Stimulated activated CD4-positive, alpha-beta T cell treated with anti-CD3 and anti-CD28 coated beads, TNF-alpha, amount 100 ng/mL, for 1 hour (primary cell): ENCODE measurements at regions not wholly inside any gene's neighbourhood (a gene's known extent, or its start where the extent isn't known, plus 50 kb on each side); places are given as distances from the start of the nearest gene placed in this dataset.

Experiments
- DNase-seq, 3 donors: peaks; one replicate each; pipeline ENCODE4 v3.0.0-alpha.2; 2020; ENCODE audit warnings: low read depth in 3 of 3, low spot score in 1 of 3

DNA sequence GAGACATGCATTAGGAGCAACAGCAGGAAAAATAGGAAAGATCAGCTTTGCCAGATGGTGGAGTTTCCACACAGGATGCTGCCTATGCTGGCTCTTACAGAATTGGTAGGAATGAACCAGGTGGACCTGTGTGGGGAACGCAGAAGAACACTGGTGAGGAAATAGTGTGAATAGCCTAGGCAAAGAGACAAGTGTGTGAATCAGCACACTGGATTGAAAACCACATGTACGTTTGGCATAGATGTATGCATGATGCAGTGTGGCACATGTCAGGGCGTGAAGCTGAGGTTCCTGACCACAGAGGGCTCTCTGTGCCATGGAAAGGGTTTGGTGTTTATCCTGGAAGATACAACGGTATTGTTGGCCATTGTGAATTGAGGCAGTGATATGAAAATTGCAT is 156.5 kb upstream of the SLC10A2 start:
- DNase-seq: no peak

DNA sequence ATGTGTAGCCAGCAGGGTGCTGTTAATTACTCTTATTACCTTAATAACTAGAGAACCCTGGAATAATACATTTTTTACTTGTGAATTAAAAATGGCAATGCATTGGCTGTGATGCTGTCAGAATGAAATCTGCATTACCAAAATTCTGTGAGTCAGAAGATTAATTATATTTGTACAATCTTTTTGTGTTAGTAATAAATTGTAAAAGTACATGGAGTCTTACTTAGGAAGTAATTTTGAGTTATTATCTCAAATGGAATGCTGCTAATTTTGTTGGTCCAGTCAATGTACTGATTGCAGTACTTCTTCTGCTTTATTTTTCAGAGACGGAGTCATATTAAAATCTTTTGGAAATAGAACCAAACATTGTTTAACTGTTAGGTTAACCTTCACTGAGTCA is 152.0 kb upstream of the SLC10A2 start:
- no peak for DNase-seq

DNA sequence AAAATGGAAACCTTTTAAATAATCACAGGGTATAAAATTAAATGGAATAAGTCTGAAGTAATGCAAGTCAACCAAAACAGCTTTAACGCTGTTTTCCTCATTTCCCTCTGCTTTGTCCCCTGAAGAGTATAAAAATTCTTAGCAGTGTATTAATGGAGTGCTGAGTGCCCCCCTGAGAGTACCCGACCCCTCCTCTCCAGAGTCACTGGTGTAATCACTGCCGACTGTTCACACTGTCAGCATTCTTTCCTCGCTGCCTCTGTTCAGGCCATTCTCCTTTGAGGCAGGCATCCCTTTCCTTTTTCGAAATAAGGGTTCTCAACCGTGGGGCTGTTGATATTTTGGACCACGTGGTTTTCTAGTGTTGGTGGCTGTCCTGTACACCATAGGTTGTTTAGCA is 146.9 kb upstream of the SLC10A2 start:
- DNase-seq: no peak

DNA sequence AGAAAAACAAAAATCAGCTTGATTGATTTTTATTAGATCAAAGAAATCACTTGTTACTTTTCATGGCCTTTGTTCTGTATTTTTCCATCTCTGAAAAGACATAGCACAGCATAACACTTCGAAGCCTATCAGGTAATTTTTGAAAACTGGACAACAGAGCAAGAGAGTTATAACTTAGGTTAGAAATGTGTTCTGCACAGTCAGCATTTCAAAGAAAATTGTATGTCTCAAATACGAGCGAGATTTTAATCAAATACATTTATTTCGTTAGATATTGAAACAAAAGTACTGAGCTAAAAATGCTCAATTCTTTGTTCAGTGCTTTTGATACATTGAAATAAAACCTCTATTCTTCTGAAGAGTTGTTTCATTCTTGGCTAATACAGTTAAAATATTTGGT is 144.1 kb upstream of the SLC10A2 start:
- no peak for DNase-seq

DNA sequence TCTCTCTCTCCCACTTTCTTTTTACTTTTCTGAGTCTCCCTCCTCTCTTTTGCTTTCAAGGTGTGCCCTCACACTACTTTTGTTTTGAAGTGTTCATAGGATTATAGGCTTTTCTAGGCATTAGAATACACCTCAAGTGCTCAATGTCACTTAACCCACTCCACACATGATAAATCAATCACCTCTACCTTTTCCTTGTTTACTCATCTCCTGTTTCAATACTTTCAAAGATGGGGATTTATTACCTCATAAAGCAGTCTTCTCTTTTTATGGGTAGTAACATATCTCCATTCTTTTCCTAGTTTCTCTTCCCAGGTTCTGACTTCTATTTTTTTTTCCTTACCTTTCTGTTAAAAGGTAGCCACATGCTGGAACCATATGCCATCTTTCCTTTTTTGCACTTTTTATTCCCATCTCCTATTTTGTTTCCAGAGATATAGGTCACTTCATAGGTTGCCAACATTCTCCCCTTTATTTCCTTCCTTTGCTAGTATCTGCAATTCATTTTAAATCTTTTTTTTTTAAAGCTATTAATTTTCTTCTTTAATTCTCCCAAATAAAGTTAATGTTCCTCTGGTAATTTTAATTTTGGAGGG is 137.6 kb upstream of the SLC10A2 start:
- DNase-seq: no peak

DNA sequence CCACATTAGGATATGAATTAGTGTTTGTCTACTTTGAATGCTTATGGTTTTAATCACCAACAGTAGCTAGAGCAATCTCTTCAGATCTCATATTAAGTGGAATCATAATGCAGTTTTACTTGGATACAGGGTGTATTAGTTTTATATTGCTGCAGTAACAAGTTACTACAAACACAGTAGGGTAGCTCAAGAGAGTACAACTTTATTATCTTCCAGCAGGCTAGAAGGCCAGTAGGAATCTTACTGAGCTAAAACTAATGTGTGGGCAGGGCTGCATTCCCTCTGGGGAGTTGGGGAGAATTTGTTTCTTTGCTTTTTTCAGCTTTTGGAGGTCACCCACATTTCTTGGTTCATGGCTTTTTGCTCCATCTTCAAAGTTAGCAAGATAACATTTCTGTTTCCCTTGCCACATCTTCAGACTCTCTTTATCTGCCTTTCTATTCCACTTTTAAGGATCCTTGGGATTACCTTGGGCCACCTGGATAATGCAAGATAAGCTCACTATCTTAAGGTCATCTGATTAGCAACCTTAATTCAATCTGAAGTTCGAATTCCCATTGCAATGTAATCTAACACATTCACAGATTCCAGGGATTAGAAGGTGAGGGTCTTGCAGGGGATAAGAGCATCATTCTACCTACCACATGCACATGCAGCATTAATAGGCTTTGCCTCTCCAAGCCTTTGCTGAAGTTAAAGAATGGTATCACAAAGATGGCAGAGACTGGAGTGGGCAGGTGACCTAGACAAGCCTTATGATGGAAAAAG is 134.1 kb upstream of the SLC10A2 start:
- no peak for DNase-seq

DNA sequence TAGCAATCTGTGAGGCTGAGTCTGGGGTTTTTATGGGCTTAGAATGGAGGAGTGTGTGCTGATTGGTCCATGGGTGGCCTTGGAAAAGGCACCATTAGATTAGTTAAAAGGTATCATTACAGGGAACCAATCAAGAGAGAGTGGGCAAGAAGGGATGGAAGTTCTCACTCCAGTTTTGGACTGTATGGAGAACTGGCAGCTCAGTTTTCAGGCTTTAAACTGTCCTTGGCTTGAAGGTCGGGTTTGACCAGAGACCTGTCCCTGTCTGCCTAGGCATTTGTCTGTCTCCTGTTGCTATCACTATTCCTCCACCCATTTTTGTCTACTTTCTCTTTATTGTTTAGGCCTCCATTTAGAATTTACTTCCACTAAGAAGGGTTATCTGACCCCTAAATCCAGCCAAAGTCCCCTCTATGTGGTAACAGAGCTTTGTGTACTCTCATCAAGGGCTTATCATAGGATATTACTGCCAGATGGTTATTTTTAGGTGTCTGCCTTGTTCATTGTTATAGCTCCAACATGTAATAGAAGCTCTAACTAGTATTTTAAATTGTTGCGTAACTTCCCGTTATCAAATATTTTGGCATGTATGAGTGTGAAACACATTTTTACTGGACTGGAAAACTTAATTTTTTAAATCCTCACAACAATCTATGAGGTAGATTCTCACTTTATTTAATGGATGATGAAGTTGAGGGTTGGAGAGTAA is 133.3 kb upstream of the SLC10A2 start:
- DNase-seq: no peak

DNA sequence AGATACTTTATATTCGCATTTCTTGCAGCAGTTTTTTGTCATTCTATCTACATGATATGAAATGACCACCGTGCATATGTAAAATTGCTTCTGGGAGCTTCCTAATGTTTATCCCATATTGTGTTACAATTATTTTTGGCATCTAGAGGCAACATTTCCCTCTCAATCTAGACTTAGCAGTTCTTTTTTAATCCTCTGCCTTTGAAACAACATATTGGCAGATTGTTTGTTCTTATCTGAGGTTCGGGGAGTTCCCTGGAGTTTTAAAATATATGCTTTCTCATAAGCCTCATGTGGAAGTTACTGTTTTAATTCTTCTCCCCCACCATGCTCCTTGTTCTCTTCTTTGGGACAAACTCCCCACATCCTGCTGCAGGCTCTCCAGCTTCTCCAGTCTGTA is 130.1 kb upstream of the SLC10A2 start:
- DNase-seq: no peak

DNA sequence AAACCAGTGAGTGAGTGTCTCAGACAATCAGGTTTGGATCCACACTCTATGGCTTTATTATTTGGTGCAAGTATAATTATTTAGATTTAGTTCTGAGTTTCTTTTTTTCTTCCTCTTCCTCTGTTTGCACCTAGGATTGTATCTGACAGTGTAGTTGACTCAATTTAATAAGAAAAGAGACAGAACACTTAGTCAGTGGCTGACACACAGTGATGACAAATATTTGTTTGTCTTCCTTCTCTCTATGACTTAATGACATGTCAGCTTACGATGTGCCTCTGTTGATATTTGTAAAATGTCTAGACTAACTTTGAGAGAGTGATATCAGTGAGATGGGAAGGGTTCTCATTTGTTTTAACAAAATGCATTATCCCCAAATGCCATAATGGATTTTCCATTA is 129.5 kb upstream of the SLC10A2 start:
- DNase-seq: no peak

DNA sequence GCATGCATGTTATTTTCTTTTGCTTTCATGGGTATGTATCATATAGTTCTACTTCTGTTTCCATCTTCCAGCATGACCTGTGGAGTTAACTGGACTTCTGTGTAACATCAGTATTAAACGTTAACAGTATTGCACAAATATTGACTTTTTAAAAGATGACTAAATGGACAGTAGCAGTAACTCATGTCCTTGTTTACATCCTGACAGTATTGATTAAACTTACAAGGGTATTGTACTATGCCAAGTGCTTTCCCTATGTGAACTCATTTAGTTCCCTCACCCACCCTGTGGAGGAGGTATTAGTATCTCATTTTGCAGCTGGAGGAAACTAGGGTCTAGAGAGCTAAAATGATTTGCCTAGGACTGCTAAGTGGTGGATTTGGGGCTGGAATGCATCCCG is 128.7 kb upstream of the SLC10A2 start:
- no peak for DNase-seq

DNA sequence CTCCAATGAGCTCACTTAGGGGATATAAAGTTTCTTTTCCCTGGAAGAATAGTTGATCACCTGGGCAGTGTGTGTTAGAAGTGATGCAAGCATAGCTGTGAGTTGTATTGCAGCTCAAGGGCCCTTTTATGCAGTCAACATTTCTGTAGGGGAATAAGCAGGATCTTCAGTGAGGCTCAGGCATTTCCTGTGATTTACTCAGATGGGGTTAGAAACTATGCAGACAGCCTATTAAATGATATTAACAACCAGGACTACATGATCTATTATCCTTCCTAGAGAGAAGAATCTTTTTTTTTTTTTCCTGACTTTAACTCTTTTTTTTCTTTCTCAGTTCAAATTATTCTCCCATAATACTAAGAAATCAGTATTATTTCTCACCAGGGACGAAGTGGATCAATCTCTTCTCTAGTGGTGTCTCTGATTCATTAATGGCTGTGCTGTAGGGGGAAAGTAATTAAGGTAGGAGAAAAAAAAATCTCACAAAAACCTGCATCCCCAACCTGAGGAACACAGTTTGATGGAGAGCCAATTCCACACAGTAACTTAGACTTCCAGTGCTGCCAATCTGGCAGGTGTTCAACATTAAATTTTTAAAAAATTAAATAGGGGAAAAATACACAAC is 126.4 kb upstream of the SLC10A2 start:
- DNase-seq: no peak

DNA sequence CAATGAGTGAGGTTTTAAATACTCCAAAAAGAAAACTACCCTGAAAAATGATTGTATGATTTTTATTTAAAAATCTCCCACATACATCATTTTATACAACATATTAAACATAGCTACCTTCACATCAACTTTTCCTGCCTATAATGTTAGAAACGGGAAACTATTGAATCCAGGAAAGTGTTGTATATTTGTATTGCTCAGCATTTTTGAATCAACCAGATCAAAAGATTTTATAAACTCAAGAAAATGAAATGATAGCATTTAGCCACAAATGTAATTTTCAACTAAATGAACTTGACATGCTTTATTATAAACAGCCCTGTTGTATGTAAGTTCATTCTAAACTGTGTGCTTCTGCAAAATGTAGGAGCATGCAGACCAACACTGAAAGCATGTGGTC is 124.6 kb upstream of the SLC10A2 start:
- DNase-seq: no peak

DNA sequence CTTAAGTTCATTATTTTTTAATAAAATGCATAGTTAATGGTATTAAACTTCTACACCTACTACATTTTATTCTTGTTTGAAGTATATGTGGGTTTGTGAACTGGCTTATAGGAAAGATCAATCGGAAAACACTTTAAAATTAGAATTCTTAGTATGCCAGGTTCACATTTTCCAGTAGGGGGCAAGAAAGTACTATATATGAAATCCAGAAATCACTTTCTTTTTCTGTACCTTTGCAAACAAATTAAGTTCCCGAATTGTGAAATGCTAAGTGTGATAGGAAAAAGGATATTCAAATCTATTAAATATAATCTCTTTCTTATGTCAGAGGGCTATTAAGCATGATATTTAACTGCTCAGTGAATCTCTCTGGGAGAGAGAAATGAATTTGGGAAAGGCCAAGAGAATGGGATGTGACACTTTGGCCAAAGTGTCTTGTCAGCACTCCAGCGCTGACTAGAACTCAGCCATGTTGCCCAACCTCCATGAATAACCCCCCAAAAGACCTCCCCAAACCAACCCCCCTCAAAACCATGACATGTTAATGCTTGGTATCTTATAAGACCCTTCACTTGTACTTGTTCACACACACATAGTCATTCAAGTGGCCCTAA is 122.6 kb upstream of the SLC10A2 start:
- DNase-seq: no peak

DNA sequence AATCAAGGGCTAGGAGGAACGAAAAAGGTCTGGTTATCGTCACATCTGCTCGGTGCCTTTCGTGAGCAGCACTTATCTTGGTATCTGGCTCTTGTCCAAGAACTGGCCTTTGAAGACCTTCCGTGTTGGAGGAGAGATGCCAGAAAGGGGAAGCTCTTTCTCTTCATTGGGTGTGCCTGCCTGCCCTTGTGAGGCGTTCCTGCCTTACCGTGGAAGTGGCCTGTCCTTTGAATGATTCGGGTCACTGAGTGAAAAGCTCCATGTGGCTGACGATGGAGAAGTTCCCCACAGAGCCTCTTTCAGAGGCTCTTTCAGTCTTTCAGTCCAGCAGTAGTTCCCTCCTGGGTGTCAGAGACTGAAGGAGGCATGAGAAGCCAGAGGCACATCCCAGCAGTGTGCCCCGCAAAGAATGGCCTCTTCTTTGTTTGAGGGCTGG is 121.5 kb upstream of the SLC10A2 start:
- no peak for DNase-seq

DNA sequence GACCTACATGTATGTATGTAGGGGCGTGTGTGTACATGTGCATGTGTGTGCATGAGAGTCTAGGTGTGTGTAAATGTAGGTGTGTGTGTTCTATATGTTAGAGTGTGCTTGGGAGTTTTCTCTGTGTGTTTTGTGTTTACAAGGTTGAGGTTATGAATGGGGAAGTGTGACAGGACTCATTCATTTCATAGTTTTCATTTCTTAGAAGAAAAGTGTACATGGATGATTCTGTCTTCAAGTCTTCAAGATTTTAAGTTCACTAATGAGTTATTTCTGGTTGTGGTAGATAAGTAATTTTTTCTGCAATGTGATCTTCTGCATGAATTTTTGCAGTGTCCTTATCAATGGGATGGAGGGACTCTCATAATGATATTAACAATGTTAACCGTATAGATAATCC is 118.2 kb upstream of the SLC10A2 start:
- DNase-seq: no peak

DNA sequence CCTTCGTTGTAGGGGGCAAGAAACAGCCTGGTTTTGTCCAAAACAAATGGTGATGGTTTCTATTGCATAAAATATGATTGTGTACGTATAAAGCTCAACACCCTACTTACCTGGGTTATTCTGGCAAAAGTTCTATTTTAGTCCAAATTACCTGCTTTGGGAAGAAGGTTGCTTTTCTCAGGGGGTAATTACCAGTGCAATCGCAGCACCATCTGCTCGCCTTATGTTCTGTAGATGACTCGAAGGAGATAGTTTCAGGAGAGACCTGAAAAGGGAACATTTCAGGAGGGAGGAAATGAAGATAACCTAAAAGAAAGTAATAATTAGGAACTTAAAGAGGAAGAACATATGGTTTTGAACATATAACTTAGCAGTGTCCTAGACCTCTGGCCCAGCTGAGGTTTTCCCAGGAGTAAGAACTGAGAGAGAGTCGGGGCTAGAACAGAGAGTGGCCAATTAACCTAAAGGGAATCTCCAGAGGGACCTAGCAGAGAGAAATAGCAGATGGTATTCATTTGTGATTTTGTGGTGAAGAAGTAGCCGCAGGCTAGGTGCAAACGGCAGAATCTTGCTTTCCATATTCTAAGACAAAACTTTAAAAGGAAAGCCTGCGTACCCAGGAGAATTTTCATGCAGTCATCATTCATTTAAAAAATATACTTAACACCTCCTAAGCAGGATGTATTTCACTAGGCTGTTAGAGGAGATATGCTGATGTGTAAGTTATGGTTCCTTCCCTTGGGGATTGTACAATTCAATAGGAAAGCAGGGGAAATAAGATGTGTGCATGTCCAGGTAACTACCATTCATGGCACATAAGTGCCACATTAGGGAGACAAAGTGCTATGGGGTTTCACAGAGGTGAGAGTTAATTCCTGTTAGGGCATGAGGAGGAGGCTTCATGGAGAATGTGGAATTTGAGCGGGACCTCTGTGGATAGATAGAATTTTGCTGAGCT is 113.0 kb upstream of the SLC10A2 start:
- no peak for DNase-seq

DNA sequence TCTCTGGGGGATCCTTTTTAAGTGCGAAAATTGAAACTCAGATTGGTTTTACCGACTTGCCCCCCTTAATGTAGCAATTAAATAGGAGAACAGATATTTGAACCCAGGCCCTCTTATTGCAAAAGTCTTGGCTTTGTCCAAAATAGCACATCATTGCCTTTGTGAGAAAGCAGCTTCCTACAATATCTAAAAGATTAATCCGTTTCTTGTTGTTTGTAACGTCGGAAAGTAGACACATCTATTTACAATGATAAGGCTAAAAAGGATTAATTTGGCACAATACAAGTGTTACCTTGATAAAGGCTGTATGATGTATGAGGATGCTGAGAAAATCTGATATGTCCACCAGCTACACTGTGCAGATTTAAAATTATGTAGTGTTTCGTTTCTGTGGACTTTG is 108.7 kb upstream of the SLC10A2 start:
- no peak for DNase-seq

DNA sequence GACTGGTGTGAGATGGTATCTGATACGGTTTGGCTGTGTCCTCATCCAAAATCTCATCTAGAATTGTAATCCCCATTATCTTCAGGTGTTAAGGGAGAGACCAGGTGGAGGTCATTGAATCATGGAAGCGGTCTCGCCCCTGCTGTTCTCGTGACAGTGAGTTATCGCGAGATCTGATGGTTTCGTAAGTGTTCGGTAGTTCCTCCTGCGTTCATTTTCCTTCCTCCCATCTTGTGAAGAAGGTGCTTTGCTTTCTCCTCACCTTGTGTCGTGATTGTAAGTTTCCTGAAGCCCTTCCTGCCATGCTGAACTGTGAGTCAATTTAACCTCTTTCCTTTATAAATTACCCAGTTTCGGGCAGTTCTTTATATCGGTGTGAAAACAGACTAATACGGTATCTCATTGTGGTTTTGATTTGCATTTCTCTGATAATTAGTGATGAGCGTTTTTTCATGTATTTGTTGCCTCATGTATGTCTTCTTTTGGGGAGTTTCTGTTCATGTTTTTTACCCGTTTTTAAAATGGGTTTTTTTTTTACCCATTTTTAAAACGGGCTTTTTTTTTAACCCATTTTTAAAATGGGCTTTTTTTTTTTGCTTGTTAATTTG is 102.8 kb upstream of the SLC10A2 start:
- no peak for DNase-seq

DNA sequence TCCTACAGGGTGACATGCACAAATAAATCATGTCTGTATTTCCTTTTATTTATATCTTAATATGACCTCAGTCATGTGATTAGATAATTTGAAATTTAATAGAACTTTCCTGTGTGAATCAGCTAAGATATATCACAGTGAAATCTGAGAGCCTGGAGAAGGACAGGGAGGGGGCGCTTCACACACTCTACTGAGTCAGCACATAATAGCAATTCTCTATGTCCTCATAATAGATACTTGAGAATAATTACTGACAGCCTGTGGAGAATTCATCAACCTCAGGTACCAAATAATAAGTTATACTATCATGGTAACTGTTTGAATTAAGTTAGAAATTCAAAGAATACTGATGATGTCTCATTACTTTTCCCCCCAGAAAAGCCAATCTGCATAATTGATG is 98.0 kb upstream of the SLC10A2 start:
- no peak for DNase-seq

DNA sequence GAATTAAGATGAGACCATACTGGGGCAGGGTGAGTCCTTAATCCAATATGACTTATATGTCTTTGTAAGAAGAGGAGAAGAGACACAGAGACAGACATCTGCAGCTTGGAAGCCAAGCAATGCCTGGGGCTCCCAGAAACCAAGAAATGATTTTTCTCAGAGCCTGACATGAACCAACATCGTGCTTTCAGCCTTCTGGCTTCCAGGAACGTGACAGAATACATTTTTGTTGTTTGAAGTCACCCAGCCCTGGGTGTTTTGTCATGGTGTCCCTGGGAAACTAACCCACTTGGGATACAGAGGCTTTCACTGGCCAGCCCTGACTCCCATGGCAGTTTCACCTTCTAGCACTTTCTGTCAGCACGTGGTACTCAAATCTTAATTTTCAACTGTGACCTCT is 95.3 kb upstream of the SLC10A2 start:
- no peak for DNase-seq
